Hematopoietic multipotent progenitor cell treated with erythropoietin and hydrocortisone succinate and interleukin-3 and kit ligand, for 8 days (in vitro differentiated cells): ENCODE measurements at regions not wholly inside any gene's neighbourhood (a gene's known extent, or its start where the extent isn't known, plus 50 kb on each side); places are given as distances from the start of the nearest gene placed in this dataset.
"Not testable (repeated sequence)": the region's sequence is repeated elsewhere in the genome, so short reads cannot be mapped to it uniquely, and the experiment has no call there.

Experiments used
- DNase-seq: peaks from one replicate; pipeline ENCODE4 v3.0.0-alpha.2; 2015

DNA sequence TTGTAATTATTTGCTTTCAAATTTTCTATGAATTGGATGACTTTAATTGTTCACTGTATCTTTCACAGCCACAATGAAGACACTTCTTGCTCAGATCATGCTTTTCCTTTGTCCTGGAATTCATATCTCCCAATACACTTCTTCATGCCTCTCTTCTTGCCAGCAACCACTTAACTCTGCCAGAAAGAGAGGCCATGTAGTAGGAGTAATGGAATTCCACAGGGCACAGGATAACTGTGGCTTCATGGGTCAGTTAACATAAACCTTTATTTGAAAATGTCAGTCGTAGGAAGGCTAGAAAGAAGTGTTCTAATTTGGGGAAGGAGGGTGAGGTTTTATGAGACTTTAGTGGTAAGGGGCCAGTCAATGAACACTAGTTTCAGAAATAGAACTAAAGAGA lies 190.3 kb downstream of the TMEM167A start:
- DNase-seq: no peak

DNA sequence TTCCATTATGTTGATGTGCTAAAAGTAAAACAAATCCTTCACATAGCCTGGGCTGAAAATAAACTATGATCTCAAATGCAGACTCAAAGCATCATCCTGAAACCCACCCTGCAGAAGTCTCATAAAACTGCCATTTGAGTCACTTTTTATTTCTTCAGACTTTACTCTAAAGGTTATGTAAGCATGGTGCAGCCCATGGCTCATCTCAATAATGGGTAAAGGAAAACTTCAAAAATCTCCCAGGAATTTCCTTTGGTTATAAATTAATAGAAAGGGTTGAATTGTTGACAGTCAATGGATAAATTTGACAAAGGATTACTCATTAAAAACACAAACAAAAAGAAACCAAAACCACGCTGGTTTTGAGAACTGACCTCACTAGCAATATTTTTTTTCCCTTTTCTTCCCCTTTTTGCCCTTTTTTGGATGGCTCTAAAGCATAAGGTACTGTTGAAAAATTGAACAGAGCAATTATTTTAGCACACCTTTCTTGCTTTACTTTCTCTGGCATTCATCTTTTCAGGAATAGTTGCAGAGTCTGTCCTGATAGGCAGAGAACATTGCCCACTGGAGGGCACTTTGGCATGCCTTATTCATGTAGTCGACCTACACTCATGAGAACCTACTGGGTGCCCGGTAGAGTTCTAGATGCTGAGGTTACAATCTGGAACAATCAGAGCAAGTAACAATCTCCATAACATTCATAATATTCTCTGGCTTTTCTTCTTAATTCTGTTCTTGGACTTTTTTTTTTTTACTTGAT lies 191.4 kb downstream of the TMEM167A start:
- DNase-seq: no peak

DNA sequence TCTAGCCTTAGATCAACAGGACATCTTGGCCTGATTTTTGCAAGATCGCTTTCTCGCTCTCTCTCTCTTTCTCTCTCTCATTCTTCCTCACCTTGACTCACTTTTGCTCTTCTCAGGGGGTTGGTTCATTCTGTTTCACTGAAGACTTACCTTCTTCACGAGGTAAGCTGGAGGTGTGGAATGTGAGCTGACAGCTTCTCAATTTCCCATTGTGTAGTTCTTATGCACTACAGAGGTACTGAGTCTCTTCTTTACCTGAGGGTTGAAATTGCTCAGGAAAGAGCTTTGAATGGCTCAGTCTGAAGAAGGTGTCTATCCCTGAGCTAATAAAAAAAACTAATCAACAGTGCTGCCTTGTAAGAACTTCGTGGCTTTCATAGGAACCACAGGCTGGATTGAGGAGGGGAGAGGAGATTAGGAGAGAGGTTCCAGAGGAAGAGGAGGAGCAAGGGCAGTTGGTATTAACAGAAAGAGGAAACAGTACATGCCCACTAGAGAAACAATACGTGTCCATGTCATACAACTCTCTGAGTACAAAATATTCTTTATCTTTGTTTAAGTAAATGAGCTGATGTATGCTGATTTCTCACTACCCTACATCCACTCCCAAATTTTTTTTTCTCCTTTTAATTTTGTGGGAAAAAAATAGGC lies 192.2 kb downstream of the TMEM167A start:
- no peak for DNase-seq

DNA sequence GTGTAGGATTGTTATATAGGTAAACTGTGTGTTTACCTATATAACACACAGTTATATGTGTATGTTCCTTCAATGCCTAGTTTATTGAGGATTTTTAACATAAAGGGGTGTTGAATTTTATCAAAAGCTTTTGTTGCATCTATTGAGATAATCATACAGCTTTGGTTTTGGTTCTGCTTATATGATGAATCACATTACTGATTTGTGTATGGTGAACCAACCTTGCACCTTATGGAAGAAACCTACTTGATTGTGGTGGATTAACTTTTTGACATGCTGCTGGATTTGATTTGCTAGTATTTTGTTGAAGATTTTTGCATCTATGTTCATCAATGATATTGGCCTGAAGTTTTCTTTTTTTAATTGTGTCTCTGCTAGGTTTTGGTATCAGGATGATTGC lies 194.9 kb downstream of the TMEM167A start:
- no peak for DNase-seq

DNA sequence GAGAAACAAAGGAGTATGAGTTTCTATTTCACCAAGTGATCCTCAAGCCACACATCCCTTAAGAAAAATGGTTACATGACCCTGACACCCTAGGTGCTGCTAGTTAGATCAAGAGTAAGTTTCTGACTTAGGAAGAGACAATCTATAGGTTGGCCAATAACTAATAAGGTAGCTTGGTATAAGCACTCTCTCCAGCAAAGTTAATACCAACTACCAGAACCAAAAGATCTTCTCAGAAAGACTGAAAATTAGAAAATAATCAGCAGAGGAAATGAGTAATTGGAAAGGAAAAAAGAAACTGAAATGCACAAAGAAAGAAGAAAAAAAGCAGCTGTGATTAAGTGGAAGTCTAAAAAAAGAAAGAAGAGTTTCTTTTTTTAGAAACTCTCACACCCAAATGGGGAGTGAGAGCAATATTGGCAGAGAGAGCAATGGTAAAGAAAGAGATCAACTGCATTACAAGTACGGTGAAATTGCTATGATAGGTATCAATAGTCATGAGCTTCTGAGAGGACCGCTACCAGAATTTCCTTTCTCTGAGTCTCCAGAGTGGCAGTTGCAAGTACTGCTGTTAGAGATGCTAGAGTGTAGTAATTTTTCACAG lies 195.5 kb downstream of the TMEM167A start:
- DNase-seq: no peak

DNA sequence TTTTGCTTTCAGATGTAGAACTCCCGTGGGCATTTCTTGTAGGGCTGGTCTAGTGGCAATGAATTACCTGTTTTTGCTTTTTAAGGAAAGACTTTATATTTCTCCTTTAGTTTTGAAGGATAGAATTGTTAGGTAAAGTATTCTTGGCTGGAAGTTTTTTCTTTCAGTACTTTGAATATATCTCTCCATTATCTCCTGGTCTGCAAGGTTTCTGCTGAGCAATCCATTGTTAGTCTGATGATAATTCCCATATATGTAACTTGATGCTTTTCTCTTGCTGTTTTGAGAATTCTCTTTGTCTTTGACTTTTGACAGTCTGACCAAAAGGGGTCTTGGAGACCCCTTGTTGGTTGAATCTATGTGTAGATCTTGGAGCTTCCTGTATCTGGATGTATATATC lies 198.1 kb downstream of the TMEM167A start:
- DNase-seq: no peak

DNA sequence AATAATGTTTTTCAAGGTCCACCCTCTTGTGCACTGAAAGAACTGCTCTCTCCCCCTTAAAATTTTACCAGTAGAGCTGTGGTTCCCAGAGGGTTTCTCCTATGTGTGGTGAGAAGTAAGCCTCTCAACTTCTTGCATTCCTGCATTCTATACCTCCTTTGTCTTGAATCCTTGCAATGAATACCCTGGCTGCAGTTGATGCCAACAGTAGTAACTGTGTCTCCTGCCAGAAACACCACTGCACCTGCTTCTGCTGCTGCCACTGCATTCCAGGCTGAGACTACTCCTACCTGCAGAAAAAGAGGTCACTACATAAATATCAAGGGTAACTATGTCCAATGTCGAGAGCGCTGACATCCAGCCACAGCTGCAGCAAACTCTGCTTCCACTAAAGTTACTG lies 203.7 kb downstream of the TMEM167A start:
- DNase-seq: no peak

DNA sequence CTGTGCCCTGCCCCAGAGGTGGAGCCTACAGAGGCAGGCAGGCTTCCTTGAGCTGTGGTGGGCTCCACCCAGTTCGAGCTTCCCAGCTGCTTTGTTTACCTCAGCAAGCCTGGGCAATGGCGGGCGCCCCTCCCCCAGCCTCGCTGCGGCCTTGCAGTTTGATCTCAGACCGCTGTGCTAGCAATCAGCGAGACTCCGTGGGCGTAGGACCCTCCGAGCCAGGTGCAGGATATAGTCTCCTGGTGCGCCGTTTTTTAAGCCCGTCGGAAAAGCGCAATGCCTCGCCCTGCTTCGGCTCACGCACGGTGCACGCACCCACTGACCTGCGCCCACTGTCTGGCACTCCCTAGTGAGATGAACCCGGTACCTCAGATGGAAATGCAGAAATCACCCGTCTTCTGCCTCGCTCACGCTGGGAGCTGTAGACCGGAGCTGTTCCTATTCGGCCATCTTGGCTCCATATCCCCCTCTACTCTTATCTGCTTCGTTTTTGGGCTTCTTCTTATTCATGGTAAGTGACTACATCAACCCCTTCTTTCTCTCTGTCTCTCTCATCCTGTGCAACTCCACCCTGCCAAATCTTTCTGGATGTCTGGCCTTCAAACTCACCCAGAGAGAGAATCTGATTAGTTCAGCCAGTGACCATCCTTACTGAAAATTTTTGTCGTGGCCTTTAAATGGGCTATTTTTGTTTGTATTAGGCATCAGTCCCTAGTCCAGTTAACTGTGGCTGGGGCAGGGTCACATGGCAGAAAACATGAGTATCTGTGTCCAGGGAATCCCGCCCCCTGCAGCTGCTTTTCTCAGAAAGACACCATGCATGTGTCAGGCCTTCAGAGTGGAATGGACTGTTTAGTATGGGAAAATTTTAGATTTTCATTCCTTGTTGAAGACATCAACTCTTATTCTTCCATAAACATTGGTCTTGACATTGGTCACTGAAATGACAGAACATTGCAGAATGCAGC lies 204.6 kb downstream of the TMEM167A start:
- DNase-seq: not testable (repeated sequence)

DNA sequence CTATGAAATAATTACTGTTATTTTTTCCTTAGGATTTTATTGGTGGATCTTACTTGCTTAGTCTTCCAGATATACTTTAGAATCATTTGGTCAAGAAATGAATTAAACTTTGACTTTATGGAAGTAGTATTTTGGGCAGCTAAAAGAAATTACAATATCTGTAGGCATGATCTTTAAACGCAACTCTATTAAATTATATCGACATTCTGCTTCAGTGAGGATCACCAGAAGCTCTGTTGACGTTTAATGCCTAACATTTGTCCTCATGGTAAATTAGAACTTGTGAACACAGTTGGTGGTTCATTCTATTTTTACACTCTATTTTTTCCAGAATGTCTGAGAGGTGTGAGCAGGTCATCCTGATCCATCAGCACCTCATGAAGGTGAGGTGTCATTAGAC lies 211.6 kb downstream of the TMEM167A start:
- DNase-seq: no peak

DNA sequence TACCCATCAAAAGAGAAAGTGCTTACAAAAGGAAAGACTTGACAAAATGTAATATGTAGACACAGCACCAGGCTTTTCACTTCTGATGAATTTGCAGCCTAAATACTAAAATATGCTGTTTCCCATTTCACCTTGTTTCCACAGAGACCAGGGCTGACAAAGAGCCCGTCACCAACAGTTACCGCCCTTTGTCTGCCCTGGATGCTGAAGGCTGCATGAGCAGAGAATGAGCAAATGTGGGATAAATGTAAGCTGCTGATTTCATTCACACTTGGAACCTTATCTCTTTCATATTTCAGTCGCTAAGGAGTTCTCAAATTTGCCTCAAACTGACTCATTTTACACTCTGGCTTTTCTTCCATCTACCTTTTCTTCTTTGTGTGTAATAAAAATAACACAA lies 213.9 kb downstream of the TMEM167A start:
- DNase-seq: no peak

DNA sequence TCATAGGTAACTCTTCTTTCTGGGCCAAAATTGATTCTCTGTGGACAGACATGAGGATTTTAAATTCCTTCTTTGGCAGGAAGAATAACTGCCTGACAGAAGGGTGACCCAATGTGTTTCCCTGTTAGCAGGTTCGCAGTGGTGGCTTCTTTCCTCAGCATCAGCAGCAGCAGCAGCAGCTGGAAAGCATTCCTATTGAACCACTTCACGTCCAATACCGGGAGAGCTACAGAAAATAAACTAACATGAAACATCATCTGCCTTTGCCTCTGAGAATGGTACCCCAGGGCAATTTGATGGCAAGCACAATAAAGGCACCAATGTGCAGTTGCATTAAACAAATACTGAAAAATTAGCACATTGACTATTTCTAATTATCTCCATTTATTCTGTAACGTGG lies 214.5 kb downstream of the TMEM167A start:
- DNase-seq: no peak

DNA sequence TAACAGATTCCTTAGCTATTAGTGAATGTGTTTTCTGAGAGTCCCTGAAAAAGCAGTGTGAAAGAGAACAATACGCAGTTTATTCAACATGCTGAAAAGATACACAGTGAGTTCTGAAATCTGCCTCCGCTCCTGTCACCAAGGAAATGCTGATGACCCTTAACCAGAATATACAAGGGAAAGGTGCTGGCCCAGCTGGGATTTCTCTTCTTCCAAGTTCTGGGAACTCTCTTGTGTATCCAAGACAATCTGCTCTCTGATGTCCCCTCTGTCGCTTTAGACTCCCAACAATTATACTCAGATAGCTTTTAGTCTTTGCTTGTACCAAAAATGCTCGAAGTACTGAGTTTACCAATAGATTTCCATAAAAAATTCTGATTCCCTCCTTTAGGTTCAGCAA lies 214.9 kb downstream of the TMEM167A start:
- no peak for DNase-seq

DNA sequence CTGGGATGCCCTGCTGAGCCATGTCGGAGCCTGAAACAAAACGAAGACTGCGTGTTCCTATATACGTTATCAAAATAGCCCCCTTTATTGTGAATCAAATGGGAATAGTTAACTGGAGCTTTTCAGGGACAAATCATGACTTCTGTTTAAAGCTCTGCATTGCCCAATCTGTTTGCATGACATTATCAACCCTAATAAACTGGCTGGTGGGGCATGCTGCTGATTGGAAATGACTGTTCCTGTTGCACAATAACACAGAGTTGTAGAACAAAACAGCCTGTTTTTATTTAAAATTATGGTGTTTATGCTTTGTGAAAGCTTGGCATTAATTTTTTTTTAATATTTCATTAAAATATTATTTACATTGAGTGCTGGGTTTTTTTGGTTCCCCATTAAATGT lies 215.5 kb downstream of the TMEM167A start:
- no peak for DNase-seq

DNA sequence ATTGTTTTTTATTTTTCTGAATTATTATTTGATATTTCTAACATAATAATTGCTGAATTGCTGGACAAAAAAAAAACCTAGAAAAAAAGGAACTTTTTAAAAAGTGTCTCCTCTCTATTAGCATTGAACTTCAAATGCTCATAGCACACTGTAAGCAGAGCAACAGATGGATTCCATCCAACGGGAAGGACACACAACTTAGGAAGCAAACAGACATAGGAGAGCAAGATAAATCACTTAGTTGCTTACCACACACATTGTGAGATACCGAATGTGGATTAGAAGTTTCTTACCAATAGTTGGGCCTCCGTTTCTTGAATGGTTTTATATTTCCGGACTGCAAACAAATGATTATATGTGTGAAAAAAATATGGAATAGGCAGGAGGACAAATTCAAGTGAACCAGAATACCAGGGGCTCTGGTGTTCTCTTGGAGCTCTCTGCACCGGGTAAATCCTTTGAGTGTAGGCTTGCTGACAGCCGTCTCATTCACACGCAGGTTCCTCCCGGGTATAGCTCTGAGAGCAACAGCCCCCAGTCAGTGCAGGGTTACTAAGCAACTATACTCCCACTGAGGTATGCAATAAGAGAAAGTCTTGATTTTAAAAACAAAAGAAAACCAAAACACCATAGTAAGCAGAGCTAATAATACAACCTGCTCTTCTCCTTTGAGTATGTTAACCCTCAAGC lies 217.6 kb downstream of the TMEM167A start:
- DNase-seq: no peak

DNA sequence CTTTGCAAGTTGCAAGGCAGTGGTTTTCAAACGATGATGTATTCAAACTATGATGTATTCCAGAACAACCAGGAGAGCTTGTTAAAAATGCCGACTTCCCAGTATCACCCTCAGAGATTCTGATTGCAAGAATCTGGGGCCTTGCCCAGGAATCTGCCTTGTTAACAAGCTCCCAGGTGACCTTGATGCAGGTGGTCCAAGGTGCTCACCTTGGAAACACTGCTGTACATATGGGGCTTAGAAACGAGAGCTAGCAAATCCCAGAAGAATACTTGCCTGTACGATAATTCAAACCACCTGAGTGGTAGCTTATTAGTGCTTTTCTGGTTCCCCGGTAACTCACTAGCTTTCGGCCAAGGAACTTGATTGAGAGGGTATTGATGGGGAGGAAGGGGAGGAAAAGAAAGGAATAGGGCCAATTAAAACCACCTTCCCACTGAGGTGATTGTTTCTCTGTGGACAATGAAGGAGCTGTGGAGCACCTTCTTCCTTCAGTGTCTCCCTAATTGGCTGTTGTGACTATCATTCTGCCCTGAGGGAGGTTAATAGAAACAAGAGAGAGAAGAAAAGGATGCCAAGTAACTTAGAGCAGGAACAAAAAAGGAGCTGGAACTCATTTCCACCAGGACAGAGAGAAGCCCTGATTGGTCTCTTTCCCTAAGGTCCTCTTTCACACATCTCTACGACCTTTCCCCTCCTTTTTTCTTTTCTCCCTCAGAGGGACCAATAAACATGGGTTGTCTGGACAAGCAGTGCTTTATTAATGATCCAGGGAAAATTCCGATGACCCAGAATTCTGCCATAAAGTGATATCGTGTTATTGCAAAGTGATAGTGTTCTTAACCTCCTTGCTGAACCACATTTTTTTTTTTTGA lies 218.8 kb downstream of the TMEM167A start:
- DNase-seq: no peak

DNA sequence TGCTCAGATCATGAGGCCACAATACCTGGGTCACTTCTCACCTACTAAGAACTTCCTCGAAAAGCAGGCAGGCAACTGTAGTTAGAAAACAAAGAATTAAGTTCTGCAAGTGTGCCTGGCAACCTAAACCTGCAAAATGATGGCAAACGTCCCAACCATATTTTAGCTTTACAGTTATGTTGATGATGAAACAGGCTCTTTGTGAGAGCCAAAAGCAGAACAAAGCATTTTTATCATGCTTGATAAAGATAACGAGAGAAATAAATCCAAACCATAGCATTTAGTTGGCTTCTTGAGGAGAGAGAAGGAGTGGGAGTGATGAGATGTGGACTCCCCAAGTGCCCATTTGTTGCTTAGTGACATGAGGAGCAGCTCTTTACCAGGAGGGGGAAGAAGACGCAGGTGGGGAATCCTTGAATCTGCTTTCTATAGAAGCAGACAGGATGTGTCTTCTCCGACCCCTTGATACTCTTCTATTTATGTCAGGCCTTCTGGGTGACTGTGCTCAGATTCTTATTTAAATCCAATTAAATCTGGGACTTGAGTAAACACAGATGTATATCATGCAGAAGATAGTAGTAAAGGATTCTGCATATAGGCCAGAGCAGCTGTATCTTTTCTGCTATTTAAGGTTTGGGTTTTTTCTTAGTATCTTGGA lies 221.2 kb downstream of the TMEM167A start:
- no peak for DNase-seq

DNA sequence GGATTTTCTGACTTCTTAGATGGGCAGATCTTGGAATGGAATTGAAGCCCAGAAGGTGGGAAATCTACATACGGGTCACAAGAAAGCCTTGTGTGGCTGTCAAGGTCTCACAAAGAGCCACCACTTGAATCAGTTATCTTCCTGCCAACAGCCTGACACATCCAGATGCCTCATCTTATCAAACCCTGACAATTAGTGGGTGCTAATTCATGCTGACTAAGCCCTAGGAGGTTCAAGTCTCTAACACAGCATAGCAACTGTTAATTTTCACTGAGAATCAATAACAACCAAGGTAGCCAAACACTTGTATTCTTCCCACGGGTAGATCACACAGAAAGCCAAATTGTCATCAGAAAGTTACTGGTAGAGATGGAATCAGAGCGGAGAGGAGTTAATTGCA lies 222.2 kb downstream of the TMEM167A start:
- peak; percentile 70 for DNase-seq

DNA sequence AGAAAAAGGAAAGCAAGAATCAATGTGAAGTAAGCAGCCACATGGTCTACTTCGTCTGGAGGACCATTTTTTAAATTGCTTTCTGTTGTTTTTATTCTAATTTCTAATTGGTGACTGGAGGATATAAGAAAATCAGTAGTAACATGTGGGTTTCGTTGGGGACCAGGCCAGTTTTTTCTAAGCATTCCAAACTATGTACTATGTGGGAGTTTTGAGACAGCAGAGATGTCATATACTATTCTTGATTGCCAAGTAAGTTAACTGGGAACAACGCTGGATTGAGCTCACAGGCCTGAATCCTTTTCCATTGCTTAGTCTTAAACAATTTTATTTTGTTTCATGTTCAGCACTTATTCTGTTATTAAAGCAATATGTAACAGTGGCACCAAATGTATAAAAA lies 225.7 kb downstream of the TMEM167A start:
- DNase-seq: no peak

DNA sequence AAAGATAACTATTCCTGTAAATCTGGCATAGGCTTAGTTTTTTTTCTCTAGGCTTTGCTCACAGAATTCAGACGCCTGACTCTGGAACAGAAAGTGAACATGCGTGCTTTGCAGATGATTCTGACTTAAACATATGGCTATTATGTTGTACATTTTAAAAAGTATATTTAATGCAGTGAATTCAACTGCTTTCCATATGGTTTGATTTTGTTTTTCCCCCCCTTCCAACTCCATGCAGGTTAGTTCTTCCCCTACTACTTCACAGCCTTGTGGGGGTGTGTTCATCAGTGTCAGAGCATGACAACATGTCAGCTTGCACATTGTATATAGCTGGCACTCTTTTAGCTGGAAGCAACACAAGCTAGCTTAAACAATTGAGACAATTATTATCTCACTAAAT lies 226.8 kb downstream of the TMEM167A start:
- DNase-seq: no peak

DNA sequence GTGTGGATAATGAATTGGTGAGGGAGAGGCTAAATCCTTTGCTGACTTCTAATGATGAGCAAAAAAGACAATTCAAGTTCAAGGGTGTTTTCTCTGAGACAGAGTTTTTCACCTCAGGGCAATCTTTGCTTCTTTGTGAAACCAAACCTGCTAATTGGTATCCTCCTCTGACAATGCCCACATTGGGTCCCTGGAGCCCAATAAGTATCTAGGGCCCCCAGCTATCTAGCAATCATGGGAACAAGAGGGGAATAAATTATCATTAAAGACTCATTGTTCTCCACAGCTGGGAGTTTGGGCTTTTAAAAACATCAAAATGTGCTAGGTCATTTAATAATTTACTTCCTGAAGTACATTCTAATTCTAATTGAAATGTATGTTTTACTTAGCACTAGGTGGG lies 227.3 kb downstream of the TMEM167A start:
- DNase-seq: no peak

DNA sequence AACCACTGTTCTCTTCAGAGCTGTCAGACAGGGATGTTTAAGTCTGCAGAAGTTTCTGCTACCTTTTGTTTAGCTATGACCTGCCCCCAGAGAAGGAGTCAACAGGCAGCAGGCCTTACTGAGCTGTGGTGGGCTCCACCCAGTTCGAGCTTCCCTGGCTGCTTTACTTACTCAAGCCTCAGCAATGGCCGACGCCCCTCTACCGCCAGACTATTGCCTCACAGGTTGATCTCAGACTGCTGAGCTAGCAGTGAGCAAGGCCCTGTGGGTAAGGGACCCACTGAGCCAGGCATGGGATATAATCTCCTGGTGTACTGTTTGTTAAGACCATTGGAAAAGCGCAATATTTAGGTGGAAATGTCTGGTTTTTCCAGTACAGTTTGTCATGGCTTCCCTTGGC lies 229.6 kb downstream of the TMEM167A start:
- no peak for DNase-seq
